Astrocyte (in vitro differentiated cells and primary cell): ENCODE measurements at regions not wholly inside any gene's neighbourhood (a gene's known extent, or its start where the extent isn't known, plus 50 kb on each side); places are given as distances from the start of the nearest gene placed in this dataset.
"Not testable (repeated sequence)": the region's sequence is repeated elsewhere in the genome, so short reads cannot be mapped to it uniquely, and the experiment has no call there.

Experiments used
- DNase-seq: peaks from one replicate; pipeline ENCODE4 v3.0.0-alpha.2; 2010; ENCODE audit warnings: low read depth
- FAIRE-seq: peaks from 2 replicates; lab custom pipeline; 2011; peaks lifted over from hg19 to GRCh38; lab: Jason Lieb, UNC
- H2AFZ ChIP-seq: 2 replicates; pipeline ENCODE4 v1.6.0; 2012; ENCODE audit warnings: low read depth, low read length, inconsistent platforms
- H3K27ac ChIP-seq: 2 replicates; pipeline ENCODE4 v1.5.1; 2011; ENCODE audit warnings: low read depth, low read length, inconsistent platforms
- H3K27me3 ChIP-seq: 2 replicates; pipeline ENCODE4 v1.6.0; 2011; ENCODE audit warnings: low read length, inconsistent platforms; ENCODE audit not compliant: insufficient read depth
- H3K36me3 ChIP-seq: 2 replicates; pipeline ENCODE4 v1.5.1; 2011; ENCODE audit warnings: low read length, inconsistent platforms; ENCODE audit not compliant: insufficient read depth
- H3K4me1 ChIP-seq: 2 replicates; pipeline ENCODE4 v1.5.1; 2011; ENCODE audit warnings: low read length, inconsistent platforms; ENCODE audit not compliant: insufficient read depth
- H3K4me2 ChIP-seq: 2 replicates; pipeline ENCODE4 v1.6.0; 2012; ENCODE audit warnings: low read length, inconsistent platforms
- H3K4me3 ChIP-seq: 2 replicates; pipeline ENCODE4 v1.5.1; 2011; ENCODE audit warnings: low read depth, mild to moderate bottlenecking, low read length, inconsistent platforms; ENCODE audit not compliant: insufficient read depth
- H3K79me2 ChIP-seq: 2 replicates; pipeline ENCODE4 v1.6.0; 2012; ENCODE audit warnings: mild to moderate bottlenecking, low read length, inconsistent platforms; ENCODE audit not compliant: insufficient read depth
- H3K9ac ChIP-seq: 2 replicates; pipeline ENCODE4 v1.6.0; 2012; ENCODE audit warnings: mild to moderate bottlenecking, low read length, inconsistent platforms
- H3K9me3 ChIP-seq: 2 replicates; pipeline ENCODE4 v1.5.1; 2012; ENCODE audit warnings: low read depth, mild to moderate bottlenecking, low read length, inconsistent platforms; ENCODE audit not compliant: insufficient read depth
- H4K20me1 ChIP-seq: 2 replicates; pipeline ENCODE4 v1.6.0; 2012; ENCODE audit warnings: low read length, inconsistent platforms; ENCODE audit not compliant: insufficient read depth
- H3K27ac Mint-ChIP-seq: one replicate; pipeline ENCODE4 v1.8.0; 2021; ENCODE audit warnings: mild to moderate bottlenecking, mixed read lengths; ENCODE audit not compliant: unreplicated experiment
- H3K27me3 Mint-ChIP-seq: one replicate; pipeline ENCODE4 v1.8.0; 2021; ENCODE audit warnings: low read depth, mixed read lengths; ENCODE audit not compliant: unreplicated experiment
- H3K36me3 Mint-ChIP-seq: one replicate; pipeline ENCODE4 v1.8.0; 2021; ENCODE audit warnings: low read depth, mixed read lengths; ENCODE audit not compliant: unreplicated experiment
- H3K4me1 Mint-ChIP-seq: one replicate; pipeline ENCODE4 v1.8.0; 2021; ENCODE audit warnings: low read depth, mixed read lengths; ENCODE audit not compliant: unreplicated experiment
- H3K4me3 Mint-ChIP-seq: one replicate; pipeline ENCODE4 v1.8.0; 2021; ENCODE audit warnings: mild to moderate bottlenecking, moderate library complexity, mixed read lengths; ENCODE audit not compliant: unreplicated experiment
- H3K9me3 Mint-ChIP-seq: one replicate; pipeline ENCODE4 v1.8.0; 2021; ENCODE audit warnings: mild to moderate bottlenecking, mixed read lengths; ENCODE audit not compliant: unreplicated experiment

DNA sequence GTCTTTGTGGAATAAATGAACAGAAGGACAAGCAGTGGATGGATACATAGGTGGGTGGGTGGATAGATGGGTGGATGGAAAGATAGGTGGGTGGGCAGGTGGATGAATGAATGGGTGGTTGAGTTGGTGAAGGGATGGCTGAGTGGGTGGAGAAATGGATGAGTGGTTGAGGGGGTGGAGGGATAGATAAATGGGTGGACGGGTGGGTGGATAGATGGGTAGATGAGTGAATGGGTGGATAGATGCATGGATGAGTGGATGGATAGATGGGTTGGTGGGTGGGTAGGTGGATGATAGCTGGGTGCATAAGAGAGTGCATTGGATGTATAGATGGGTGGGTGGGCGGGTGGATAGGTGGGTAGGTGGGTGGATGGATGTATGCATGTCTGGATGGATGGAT lies 63.5 kb downstream of the UNC93B1 start:
- H3K27ac ChIP-seq, H3K4me1 ChIP-seq, FAIRE-seq, H3K4me2 ChIP-seq, H3K9me3 ChIP-seq, H3K4me3 ChIP-seq, H2AFZ ChIP-seq, H3K4me1 Mint-ChIP-seq, H3K27me3 ChIP-seq, H3K4me3 Mint-ChIP-seq, H3K79me2 ChIP-seq, H3K9me3 Mint-ChIP-seq, H3K36me3 ChIP-seq, H3K27ac Mint-ChIP-seq, H4K20me1 ChIP-seq, H3K9ac ChIP-seq, DNase-seq, H3K36me3 Mint-ChIP-seq: not testable (repeated sequence)
- H3K27me3 Mint-ChIP-seq, result peaks cover 20% of the 10 kb centered on the region

DNA sequence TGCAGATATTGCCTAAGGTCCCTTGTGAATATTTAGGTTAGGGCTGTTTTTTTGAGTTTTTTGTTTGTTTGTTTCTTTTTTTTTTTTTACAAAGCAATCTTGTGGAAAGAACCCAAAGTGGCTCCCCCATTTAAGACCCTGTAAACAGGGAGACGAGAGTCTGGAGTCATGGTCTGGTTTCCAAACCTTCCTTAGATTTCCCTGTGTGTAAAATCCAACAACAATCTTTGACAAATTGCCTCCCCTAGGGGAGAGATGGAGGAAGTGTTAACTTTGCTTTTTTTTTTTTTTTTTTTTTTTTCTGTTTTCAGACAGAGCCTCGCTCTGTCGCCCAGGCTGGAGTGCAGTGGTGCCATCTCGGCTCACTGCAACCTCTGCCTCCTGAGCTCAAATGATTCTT lies 64.9 kb downstream of the UNC93B1 start:
- H3K9me3 ChIP-seq, H3K9me3 Mint-ChIP-seq, H3K4me1 ChIP-seq, H4K20me1 ChIP-seq, DNase-seq, H3K9ac ChIP-seq, H3K79me2 ChIP-seq, H3K4me3 Mint-ChIP-seq, H3K36me3 ChIP-seq, H3K27ac Mint-ChIP-seq, H3K4me2 ChIP-seq, H3K4me3 ChIP-seq, H3K27me3 ChIP-seq, H3K4me1 Mint-ChIP-seq, H2AFZ ChIP-seq, H3K36me3 Mint-ChIP-seq, H3K27ac ChIP-seq, FAIRE-seq: not testable (repeated sequence)
- H3K27me3 Mint-ChIP-seq, result peaks cover 20% of the 10 kb centered on the region

- not testable (repeated sequence) for H4K20me1 ChIP-seq, H3K4me1 Mint-ChIP-seq, FAIRE-seq, H3K36me3 ChIP-seq, H3K4me3 Mint-ChIP-seq, H3K9ac ChIP-seq, H3K27ac ChIP-seq, H3K9me3 ChIP-seq, H3K4me3 ChIP-seq, H3K4me2 ChIP-seq, H3K27me3 ChIP-seq, H3K27ac Mint-ChIP-seq, H3K9me3 Mint-ChIP-seq, H3K36me3 Mint-ChIP-seq, DNase-seq, H2AFZ ChIP-seq, H3K79me2 ChIP-seq, H3K4me1 ChIP-seq
- H3K27me3 Mint-ChIP-seq, result peaks cover 21% of the 10 kb centered on the region
Measured at GRCh38 chr11:67938371-67938770, 65.5 kb downstream of the UNC93B1 start.

GRCh38 chr11:67923565-67923964 lies 80.3 kb downstream of the UNC93B1 start:
- H3K4me1 ChIP-seq, H3K79me2 ChIP-seq, H3K4me2 ChIP-seq, H4K20me1 ChIP-seq, H3K9me3 Mint-ChIP-seq, H3K4me3 ChIP-seq, H3K4me1 Mint-ChIP-seq, H3K36me3 Mint-ChIP-seq, H3K36me3 ChIP-seq, FAIRE-seq, H3K27ac Mint-ChIP-seq, DNase-seq, H2AFZ ChIP-seq, H3K27ac ChIP-seq, H3K27me3 ChIP-seq, H3K9me3 ChIP-seq, H3K9ac ChIP-seq, H3K4me3 Mint-ChIP-seq: not testable (repeated sequence)
- peaks cover 25% of the 10 kb centered on the region for H3K27me3 Mint-ChIP-seq

GRCh38 chr11:67920546-67920945 lies 83.4 kb downstream of the UNC93B1 start:
- not testable (repeated sequence) for H3K4me1 Mint-ChIP-seq, H2AFZ ChIP-seq, H3K27me3 ChIP-seq, H3K4me3 Mint-ChIP-seq, H4K20me1 ChIP-seq, H3K27ac Mint-ChIP-seq, H3K4me2 ChIP-seq, H3K9ac ChIP-seq, H3K9me3 Mint-ChIP-seq, H3K4me1 ChIP-seq, H3K9me3 ChIP-seq, DNase-seq, FAIRE-seq, H3K36me3 ChIP-seq, H3K4me3 ChIP-seq, H3K27ac ChIP-seq, H3K36me3 Mint-ChIP-seq, H3K79me2 ChIP-seq
- peaks cover 17% of the 10 kb centered on the region for H3K27me3 Mint-ChIP-seq

- not testable (repeated sequence) for H3K36me3 ChIP-seq, H3K4me2 ChIP-seq, H3K27me3 ChIP-seq, H3K4me3 ChIP-seq, H3K27ac ChIP-seq, H3K27ac Mint-ChIP-seq, H3K9me3 ChIP-seq, DNase-seq, H4K20me1 ChIP-seq, FAIRE-seq, H3K4me1 ChIP-seq, H3K79me2 ChIP-seq, H3K4me1 Mint-ChIP-seq, H3K36me3 Mint-ChIP-seq, H3K9me3 Mint-ChIP-seq, H3K9ac ChIP-seq, H3K4me3 Mint-ChIP-seq, H3K27me3 Mint-ChIP-seq, H2AFZ ChIP-seq
Measured at GRCh38 chr11:67912184-67912583, 91.7 kb downstream of the UNC93B1 start.
